Calu3 (cell line): ENCODE measurements at regions not wholly inside any gene's neighbourhood (a gene's known extent, or its start where the extent isn't known, plus 50 kb on each side); places are given as distances from the start of the nearest gene placed in this dataset.

Experiments used
- BruUV-seq: library from RNA; stranded (reverse); fragments of 400-500 nt; replicated peaks from 2 replicates; lab custom pipeline; 2021; lab: Mats Ljungman, UMichigan
- CTCF ChIA-PET: fragments of 300-600 bp; sonication (Branson Sonifier 250); formaldehyde crosslinking; loops from one replicate; lab custom pipeline; 2022; ENCODE audit warnings: antibody characterized with exemption; lab: Charles Lee
- DNase-seq: peaks from one replicate; pipeline ENCODE4 v3.0.0; 2022
- H3K27ac Mint-ChIP-seq: one replicate; pipeline ENCODE4 v1.8.0; 2022; ENCODE audit warnings: mixed read lengths; ENCODE audit not compliant: unreplicated experiment
- H3K27me3 Mint-ChIP-seq: one replicate; pipeline ENCODE4 v1.8.0; 2022; ENCODE audit warnings: mixed read lengths; ENCODE audit not compliant: unreplicated experiment
- H3K36me3 Mint-ChIP-seq: one replicate; pipeline ENCODE4 v1.8.0; 2022; ENCODE audit warnings: mild to moderate bottlenecking, moderate library complexity, mixed read lengths; ENCODE audit not compliant: insufficient read depth, unreplicated experiment
- H3K4me1 Mint-ChIP-seq: one replicate; pipeline ENCODE4 v1.8.0; 2022; ENCODE audit warnings: mild to moderate bottlenecking, low read depth, mixed read lengths; ENCODE audit not compliant: unreplicated experiment
- H3K4me3 Mint-ChIP-seq: one replicate; pipeline ENCODE4 v1.8.0; 2022; ENCODE audit warnings: mild to moderate bottlenecking, low read depth, moderate library complexity, mixed read lengths; ENCODE audit not compliant: unreplicated experiment
- H3K9me3 Mint-ChIP-seq: one replicate; pipeline ENCODE4 v1.8.0; 2022; ENCODE audit warnings: low read depth, mixed read lengths; ENCODE audit not compliant: unreplicated experiment
- intact Hi-C: fragments of 100-400 bp; cut with micrococcal nuclease; formaldehyde crosslinking; loops from one replicate; pipeline ENCODE4 v1.10.0; 2022; ENCODE audit not compliant: unreplicated experiment
- TF ChIP-seq, protein P1 (sequence below): fragments of 200-600 bp; IDR thresholded peaks from one replicate; pipeline ENCODE4 v1.8.0; 2022; ENCODE audit warnings: antibody characterized with exemption; ENCODE audit not compliant: unreplicated experiment

- H3K27ac Mint-ChIP-seq: no peak overlapping the region
- H3K9me3 Mint-ChIP-seq: no peaks in the 10 kb centered on the region
- TF ChIP-seq, protein P1, sequence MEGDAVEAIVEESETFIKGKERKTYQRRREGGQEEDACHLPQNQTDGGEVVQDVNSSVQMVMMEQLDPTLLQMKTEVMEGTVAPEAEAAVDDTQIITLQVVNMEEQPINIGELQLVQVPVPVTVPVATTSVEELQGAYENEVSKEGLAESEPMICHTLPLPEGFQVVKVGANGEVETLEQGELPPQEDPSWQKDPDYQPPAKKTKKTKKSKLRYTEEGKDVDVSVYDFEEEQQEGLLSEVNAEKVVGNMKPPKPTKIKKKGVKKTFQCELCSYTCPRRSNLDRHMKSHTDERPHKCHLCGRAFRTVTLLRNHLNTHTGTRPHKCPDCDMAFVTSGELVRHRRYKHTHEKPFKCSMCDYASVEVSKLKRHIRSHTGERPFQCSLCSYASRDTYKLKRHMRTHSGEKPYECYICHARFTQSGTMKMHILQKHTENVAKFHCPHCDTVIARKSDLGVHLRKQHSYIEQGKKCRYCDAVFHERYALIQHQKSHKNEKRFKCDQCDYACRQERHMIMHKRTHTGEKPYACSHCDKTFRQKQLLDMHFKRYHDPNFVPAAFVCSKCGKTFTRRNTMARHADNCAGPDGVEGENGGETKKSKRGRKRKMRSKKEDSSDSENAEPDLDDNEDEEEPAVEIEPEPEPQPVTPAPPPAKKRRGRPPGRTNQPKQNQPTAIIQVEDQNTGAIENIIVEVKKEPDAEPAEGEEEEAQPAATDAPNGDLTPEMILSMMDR: no peak
- no TSS peak for BruUV-seq
- no peaks in the 10 kb centered on the region for H3K27me3 Mint-ChIP-seq
- CTCF ChIA-PET: no interaction called here
- intact Hi-C loops: no loop called here
- H3K36me3 Mint-ChIP-seq: no peaks in the 10 kb centered on the region
- H3K4me1 Mint-ChIP-seq: no peaks in the 10 kb centered on the region
- no peak overlapping the region for H3K4me3 Mint-ChIP-seq
- no peak for DNase-seq
These were observed 180.5 kb upstream of the PCDH9 start for GRCh38 chr13:67410645-67411044.

GRCh38 chr13:67408798-67409197 lies 178.7 kb upstream of the PCDH9 start:
- Mint-ChIP-seq H3K27me3 (no peaks in the 10 kb centered on the region), H3K36me3 (no peaks in the 10 kb centered on the region), H3K4me1 (no peaks in the 10 kb centered on the region), H3K27ac (no peak overlapping the region), H3K4me3 (no peak overlapping the region), H3K9me3 (no peaks in the 10 kb centered on the region)
- intact Hi-C loops: no loop called here
- TF ChIP-seq, protein P1: no peak
- CTCF ChIA-PET: no interaction called here
- BruUV-seq: no TSS peak
- no peak for DNase-seq

DNA sequence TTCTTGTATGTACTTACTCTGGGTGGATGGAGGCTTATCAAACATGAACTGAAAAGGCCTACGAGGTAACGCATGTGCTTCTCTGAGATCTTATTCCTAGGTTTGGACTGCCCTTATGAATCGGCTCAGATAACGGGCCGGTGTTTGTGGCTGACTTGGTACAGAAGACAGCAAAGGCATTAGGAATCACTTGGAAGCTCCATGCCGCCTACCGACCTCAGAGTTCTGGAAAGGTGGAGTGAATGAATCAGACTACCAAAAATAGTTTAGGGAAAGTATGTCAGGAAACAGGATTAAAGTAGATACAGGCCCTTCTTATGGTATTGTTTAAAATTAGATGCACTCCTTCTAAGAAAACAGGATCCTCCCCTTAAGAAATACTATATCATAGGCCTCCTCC lies 172.4 kb upstream of the PCDH9 start:
- H3K4me3 Mint-ChIP-seq: no peak overlapping the region
- DNase-seq: no peak
- H3K27ac Mint-ChIP-seq: no peak overlapping the region
- TF ChIP-seq, protein P1: no peak
- no peaks in the 10 kb centered on the region for H3K27me3 Mint-ChIP-seq
- no TSS peak for BruUV-seq
- H3K4me1 Mint-ChIP-seq: no peaks in the 10 kb centered on the region
- H3K9me3 Mint-ChIP-seq: peaks cover 3% of the 10 kb centered on the region
- CTCF ChIA-PET: no interaction called here
- no peaks in the 10 kb centered on the region for H3K36me3 Mint-ChIP-seq
- intact Hi-C loops: no loop called here

DNA sequence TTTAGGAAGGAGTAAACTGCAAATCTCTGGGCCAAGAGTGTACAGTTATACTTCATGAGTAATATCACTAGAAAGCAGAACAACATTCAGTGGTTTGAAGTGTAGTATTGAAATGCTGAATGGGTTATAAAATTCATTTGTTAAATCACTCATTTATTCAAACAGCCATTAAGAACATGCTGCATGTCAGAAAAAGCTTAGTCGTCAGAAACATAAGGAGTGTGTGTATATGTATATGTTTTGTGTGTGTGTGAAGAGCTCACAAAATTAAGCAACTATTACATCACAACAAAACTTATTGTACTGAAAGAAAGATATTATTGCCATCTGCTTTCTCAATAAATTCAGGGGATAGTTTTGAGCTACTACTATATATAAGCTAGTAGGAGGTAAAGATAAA lies 165.4 kb upstream of the PCDH9 start:
- Mint-ChIP-seq H3K36me3 (no peaks in the 10 kb centered on the region), H3K27me3 (no peaks in the 10 kb centered on the region), H3K4me3 (no peak overlapping the region), H3K9me3 (peaks cover 3% of the 10 kb centered on the region), H3K27ac (no peak overlapping the region), H3K4me1 (no peaks in the 10 kb centered on the region)
- no TSS peak for BruUV-seq
- TF ChIP-seq, protein P1: no peak
- DNase-seq: no peak
- CTCF ChIA-PET: no interaction called here
- intact Hi-C loops: no loop called here

GRCh38 chr13:67392014-67392413 lies 161.9 kb upstream of the PCDH9 start:
- no TSS peak for BruUV-seq
- TF ChIP-seq, protein P1: no peak
- Mint-ChIP-seq H3K36me3 (no peaks in the 10 kb centered on the region), H3K27ac (no peak overlapping the region), H3K9me3 (no peaks in the 10 kb centered on the region), H3K4me3 (no peak overlapping the region), H3K27me3 (no peaks in the 10 kb centered on the region), H3K4me1 (no peaks in the 10 kb centered on the region)
- DNase-seq: no peak
- intact Hi-C loops: no loop called here
- CTCF ChIA-PET: no interaction called here
